ENCODE measurements at regions not wholly inside any gene's neighbourhood (a gene's known extent, or its start where the extent isn't known, plus 50 kb on each side); places are given as distances from the start of the nearest gene placed in this dataset.

DNA sequence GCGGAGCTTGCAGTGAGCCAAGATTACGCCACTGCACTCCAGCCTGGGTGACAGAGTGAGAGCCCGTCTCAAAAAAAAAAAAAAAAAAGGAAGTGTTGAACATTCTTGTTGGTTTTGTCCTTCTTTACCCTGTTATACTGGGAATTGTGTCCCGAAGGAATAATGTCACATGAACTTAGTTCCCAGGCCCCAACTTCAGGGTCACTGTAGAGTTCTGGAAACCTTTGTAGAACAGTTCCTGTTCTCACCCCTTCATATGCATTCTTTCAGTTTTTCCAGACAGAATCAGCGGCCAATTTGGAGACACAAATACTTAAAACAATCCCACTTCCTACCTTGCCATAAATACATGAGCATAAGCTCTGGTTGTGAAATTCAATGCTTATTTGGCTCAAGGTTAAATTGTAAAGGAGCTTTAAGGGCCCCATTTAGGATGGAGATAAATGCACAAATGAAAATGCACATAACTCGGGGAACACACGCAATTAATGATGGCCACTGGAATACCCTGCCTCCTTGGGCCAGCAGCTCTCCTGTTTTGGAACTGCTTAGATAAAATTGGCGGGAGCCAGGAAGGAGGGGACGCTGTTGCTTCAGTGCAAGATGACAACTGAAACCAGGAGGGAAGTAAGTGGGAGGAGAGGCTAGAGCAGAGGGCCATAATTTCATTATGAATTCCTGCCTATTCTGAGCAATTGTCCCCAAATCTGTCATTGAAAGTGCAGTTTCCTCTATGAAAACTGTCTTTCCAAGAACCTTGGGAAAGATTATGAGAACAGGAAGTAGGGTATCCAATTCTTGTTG is 153.7 kb downstream of the FGF1 start:
- peak overlapping the region; percentile 37 to 82 (median 65) for H3K27ac Mint-ChIP-seq

DNA sequence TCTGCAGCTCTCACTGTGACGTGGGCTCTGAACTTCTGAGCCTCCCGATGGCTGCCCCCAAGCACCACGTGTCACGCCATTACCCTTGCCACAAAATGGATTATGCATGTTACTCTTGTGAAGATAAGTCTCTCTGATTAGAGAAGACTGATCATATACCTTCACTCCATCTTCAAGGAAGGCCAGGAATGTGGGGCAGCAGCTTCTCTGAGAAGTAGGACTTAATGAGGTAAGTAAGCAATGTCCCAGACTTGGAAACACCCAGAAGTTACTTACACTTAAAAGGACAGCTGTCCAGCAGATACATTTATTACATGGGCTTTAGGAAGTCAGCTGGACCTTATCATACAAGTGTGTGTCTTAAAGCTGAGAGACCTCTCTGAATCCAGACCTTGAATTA is 155.0 kb downstream of the FGF1 start:
- Mint-ChIP-seq H3K9me3 (peaks cover 16% of the 10 kb centered on the region), H3K4me3 (no peak overlapping the region), H3K4me1 (peaks cover 34% of the 10 kb centered on the region), H3K36me3 (ENCODE audit: low read depth) (peaks cover 7% of the 10 kb centered on the region), H3K27ac (no peak overlapping the region), H3K27me3 (ENCODE audit: low read depth) (no peaks in the 10 kb centered on the region)
- TF ChIP-seq, protein P1, sequence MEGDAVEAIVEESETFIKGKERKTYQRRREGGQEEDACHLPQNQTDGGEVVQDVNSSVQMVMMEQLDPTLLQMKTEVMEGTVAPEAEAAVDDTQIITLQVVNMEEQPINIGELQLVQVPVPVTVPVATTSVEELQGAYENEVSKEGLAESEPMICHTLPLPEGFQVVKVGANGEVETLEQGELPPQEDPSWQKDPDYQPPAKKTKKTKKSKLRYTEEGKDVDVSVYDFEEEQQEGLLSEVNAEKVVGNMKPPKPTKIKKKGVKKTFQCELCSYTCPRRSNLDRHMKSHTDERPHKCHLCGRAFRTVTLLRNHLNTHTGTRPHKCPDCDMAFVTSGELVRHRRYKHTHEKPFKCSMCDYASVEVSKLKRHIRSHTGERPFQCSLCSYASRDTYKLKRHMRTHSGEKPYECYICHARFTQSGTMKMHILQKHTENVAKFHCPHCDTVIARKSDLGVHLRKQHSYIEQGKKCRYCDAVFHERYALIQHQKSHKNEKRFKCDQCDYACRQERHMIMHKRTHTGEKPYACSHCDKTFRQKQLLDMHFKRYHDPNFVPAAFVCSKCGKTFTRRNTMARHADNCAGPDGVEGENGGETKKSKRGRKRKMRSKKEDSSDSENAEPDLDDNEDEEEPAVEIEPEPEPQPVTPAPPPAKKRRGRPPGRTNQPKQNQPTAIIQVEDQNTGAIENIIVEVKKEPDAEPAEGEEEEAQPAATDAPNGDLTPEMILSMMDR (IDR thresholded peaks at IDR 0.05; ENCODE audit: unreplicated experiment in 3 of 3): no peak

More for the DNA sequence above, 153.7 kb downstream of the FGF1 start:
- Mint-ChIP-seq H3K36me3 (ENCODE audit: low read depth) (peaks cover 7% of the 10 kb centered on the region), H3K4me1 (peaks cover 33% of the 10 kb centered on the region), H3K4me3 (peak overlapping the region in 1 of 3 experiments; percentile 22), H3K9me3 (peaks cover 19% of the 10 kb centered on the region), H3K27me3 (ENCODE audit: low read depth) (no peaks in the 10 kb centered on the region)
- TF ChIP-seq, protein P1 (IDR thresholded peaks at IDR 0.05; ENCODE audit: unreplicated experiment in 3 of 3): no peak

DNA sequence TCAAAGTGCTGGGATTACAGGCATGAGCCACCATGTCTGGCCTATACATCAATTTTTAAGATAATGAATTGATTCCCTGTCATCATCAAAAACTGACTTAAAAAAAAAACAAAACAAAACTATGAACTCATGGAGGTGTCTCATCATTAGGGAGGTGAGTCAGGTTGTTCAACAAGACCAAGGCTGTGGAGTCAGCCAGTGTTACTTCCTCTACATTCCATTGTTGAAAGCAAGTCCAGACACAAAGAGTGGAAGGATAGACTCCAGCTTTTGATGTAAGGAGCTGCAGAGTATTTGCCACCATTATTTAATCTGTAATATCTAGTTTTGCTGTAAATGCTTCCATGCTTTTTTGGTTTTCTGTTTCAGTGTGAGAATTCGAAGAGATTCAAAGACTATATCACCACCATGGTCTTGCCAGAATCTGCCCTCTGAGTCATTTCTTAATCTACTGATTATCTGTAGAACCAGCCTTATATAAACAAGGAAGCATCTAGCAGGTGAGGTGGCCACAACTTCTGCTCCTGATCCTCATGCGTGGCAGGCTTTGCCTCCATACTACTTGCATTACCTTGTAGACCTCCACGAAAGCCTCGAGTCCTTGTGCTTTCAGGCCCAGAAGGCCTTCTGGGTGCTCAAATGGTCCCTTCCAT is 156.1 kb downstream of the FGF1 start:
- Mint-ChIP-seq H3K27me3 (ENCODE audit: low read depth) (no peaks in the 10 kb centered on the region), H3K27ac (no peak overlapping the region), H3K36me3 (ENCODE audit: low read depth) (peaks cover 6% of the 10 kb centered on the region), H3K4me3 (no peak overlapping the region), H3K9me3 (peaks cover 10% of the 10 kb centered on the region), H3K4me1 (peaks cover 34% of the 10 kb centered on the region)
- TF ChIP-seq, protein P1 (IDR thresholded peaks at IDR 0.05; ENCODE audit: unreplicated experiment in 3 of 3): no peak

DNA sequence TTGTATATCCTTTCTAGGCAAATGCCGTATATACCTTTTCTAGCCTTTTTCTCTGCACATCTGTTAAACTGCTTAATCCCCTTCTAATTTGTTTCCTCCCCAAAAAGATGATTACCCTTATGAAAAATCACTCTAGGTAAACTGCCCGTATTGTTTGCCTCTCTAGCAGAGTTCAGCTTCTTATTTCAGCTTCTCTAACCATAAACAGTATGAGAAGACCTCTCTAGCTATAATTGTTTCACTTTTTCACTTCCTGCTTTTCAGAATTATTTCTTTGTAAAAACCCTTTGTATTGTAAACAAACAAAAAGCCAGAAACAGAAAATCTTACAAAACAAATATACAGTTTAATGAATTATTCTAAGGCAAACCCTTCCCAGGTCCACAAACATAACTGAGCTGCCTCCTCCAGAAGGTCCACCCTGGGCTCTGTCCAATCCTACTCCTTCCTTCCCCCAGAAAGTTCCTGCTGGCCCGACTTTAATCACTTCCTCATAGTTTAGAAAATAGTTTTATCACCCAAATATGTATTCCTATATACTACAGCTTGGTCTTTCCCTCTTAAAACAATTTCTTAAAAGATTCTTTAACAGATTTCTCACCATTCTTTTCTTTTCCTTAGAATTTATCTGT is 158.1 kb downstream of the FGF1 start:
- TF ChIP-seq, protein P1 (IDR thresholded peaks at IDR 0.05; ENCODE audit: unreplicated experiment in 3 of 3): no peak
- peaks cover under 1% of the 10 kb centered on the region for H3K9me3 Mint-ChIP-seq
- H3K4me3 Mint-ChIP-seq: no peak overlapping the region
- H3K27ac Mint-ChIP-seq: peak overlapping the region in 1 of 3 experiments; percentile 22
- peaks cover 38% of the 10 kb centered on the region for H3K4me1 Mint-ChIP-seq
- H3K27me3 Mint-ChIP-seq (ENCODE audit: low read depth): no peaks in the 10 kb centered on the region
- H3K36me3 Mint-ChIP-seq (ENCODE audit: low read depth): no peaks in the 10 kb centered on the region

DNA sequence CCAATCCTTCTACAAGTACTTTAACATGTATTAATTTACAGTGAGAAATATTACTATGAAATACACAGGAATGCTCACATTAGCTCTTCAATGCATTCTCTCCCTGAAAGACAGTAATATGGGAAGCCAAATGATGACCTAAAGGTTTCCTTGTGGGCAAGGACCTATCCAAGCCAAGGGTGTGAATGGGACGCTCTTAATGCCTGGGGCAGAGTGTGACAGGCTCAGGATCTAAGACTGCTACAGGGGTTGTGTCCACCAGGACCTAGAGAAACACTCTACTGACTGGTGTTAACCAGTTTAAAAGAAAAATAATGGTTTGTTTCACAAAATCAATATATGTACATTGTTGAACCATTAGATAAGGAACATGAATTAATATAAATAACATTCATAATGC is 158.7 kb downstream of the FGF1 start:
- Mint-ChIP-seq H3K27ac (no peak overlapping the region), H3K36me3 (ENCODE audit: low read depth) (no peaks in the 10 kb centered on the region), H3K27me3 (ENCODE audit: low read depth) (no peaks in the 10 kb centered on the region), H3K9me3 (no peaks in the 10 kb centered on the region), H3K4me3 (no peak overlapping the region), H3K4me1 (peaks cover 33% of the 10 kb centered on the region)
- TF ChIP-seq, protein P1 (IDR thresholded peaks at IDR 0.05; ENCODE audit: unreplicated experiment in 3 of 3): no peak

Data from nephron (organoid).